ENCODE measurements at regions not wholly inside any gene's neighbourhood (a gene's known extent, or its start where the extent isn't known, plus 50 kb on each side); places are given as distances from the start of the nearest gene placed in this dataset.

DNA sequence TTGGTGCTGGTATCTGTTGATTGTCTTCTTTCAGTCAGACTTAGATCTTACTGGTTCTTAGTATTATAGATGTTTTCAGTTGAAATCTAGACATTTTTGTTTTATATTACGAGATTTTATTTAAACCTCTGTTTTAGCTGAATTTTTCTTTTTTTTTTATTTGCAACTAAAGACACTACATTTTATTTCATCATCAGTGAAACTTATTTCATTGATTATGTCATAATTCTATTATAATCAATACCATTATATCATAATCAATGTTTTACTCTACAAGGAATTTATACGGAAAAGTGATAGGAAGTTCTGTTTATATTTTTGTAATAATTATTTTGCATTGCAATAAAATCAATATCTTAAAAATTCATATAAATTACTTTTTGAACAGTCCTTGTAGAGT, 477.4 kb upstream of the MDFIC2 start:
- no peak for DNase-seq

- no peak for DNase-seq
Measured at GRCh38 chr3:70780790-70781189, 468.4 kb upstream of the MDFIC2 start.

DNA sequence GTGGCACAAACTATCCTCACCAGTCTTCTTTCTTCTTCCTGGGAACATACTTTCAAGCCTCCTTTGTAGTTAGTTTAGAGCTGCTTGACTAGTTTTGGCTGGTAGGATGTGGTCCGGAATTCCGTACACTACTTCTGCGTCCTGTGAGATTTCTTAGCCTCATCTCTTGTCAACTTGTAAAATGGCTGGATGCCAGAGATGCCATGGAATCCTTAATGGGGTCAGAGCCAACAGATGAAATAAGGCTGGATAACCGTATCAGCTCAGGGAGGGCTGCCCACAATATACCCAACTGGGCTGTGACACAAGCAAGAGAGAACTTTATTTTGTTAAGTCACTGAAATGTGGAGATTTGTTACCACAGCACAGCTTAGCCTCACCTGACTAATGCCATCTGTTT, 466.9 kb upstream of the MDFIC2 start:
- no peak for DNase-seq

GRCh38 chr3:70776081-70776480, 463.6 kb upstream of the MDFIC2 start:
- DNase-seq = no peak

DNA sequence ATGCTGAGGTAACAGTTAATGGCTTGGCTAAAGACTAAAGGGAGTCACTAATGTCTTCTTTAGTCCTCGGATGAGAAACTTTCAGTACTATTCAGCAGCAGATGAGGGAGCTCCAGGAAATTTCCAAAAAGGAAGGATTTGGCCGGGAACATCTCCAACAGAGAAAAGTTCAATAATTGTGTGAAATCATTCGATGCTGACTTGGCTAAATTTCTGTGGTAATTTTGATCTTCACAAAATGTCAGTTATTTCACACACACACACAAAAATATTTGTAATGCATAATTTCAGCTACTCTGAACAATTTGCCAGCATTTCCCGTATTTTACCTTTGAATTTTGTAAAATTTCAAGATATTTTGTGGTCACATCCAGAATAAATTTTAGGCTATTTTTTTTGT, 462.8 kb upstream of the MDFIC2 start:
- DNase-seq = no peak

DNA sequence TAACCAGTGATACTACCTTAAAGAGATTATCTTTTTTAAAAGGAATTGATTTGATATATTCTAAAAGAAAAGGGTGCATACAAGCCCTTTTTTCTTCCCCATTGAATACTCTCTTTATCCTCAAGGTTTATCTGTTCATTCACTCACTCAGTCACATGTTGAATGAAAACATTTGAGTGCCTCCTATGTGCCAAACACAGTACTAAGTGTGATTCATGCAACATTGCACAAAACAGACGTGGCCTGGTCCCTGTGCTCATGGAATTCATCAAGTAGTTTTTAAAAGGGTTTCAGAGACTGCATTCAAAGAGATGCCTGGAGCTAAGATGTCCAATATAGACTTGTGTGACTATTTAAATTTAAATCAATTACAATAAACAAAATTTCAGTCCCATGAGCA, 462.2 kb upstream of the MDFIC2 start:
- DNase-seq = no peak

DNA sequence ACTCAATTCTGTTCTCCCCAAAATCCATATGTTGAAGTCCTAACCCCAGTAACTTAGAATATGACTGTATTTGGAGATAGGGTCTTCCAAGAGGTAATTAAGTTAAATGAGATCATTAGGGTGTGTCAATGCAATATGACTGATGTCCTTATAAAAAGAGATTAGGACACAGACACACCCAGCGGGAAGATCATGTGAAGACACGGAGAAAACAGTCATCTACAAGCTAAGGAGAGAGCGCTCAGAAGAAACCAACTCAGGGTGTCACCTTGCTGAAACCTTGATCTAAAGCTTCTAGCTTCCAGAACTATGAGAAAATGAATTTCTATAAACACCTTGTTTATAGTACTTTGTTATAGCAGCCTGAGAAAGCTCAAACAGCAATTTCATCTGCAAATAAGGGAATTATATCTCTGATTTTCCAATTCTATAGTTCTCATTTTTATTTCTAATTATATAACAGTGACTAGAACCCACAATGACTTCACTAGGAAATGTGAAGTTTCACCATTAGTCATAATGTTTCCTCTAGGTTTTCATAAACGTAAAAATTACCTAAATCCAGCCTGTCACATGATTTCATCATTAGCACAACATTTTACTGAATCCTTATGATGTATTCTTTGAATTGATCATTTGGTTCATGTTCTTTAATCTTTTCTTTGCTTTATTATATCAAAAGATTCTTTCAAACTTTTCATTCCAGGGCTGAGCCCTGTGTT, 459.1 kb upstream of the MDFIC2 start:
- no peak for DNase-seq

DNA sequence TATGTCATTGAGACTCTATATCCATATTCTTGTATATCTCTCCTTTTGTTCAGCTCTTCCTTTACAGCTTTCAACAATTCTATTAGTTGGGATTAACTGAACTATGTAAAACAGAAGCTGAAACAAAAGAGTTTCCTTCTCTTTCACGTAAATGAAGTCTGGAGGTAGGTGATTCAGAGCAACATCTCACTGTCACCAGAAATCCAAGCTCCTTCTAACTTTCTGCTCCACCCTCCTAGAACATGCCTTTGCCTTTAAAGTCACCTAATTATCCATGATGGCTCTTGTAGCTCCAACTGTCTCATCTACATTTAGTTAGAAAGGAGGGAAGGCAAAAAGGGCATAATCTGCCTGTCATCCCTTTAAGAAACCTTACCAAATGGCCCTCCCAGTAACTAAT, 458.2 kb upstream of the MDFIC2 start:
- DNase-seq = no peak

DNA sequence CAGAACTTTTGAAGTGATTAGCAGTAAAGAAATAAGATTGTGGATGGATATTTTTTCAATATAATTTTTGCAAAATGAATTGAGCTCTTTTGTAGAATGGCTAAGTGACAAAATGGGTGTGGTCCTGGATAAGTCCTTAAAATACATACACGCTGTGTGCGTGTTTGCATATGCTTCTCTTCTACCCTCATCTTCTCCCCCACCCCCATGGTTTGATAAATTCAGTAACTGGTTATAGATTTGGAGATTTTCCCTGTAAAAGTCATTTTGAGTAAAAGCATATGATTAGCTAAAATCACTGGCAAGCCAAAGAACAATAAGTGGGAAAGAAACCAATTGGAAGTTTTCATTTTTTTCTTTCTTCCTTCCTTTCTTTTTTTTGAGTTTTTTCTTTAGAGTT, 453.9 kb upstream of the MDFIC2 start:
- DNase-seq = no peak

DNA sequence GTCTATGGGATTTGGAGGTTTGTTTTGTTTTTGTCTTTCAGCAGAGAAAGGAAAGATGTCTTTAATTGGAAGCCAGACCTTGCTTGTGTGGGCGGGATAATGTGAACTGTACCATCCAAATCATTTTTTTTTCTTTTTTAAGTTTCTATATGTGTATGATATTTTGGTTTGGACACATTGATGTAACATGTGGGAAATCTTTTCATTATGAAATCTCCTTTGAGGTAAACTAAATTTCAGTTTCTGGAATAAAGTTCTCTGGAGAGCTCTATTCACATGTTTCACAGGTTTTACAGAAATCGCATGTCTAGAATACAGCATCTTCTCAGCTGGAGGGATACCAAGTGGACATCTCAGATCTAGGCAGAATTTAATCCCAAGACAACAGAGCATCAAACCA, 451.5 kb upstream of the MDFIC2 start:
- DNase-seq = no peak

DNA sequence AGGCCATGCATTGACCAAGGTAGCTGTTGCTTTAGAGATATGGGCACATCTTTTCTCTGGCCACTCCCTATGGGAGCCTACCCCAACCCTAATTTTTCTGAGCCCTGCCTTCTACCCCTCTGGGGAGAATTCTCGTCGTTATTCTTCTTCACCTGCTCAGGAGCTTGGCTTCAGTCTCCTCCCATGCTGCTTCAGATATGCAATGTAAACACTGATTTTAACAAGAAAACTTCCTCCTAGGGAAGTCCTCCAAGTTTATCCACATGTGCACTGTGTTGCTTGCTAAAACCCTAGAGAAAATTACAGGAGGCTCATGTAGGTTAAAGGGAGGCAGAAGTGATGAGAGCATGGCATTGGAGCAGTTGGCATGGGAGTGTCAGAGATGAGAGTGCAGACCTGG, 445.2 kb upstream of the MDFIC2 start:
- no peak for DNase-seq

DNA sequence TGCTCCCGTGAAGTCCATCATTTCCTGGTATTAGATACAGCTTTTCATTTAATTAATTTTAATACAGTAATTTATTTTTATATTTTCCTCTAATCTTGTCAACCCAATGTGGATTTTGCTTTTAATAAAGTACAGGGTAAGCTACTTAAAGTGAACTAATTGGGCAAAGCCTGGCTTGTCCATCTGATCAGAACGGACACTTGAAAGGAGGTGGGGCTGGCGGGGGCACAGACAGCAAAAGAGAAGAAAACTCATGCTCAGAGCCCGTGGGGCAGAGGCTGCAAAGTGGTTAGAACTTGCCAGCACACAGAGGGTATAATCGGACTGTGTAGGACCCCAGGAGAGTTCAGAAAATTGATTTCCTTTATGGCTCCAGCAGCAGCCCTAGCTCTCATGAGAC, 443.1 kb upstream of the MDFIC2 start:
- DNase-seq = no peak

DNA sequence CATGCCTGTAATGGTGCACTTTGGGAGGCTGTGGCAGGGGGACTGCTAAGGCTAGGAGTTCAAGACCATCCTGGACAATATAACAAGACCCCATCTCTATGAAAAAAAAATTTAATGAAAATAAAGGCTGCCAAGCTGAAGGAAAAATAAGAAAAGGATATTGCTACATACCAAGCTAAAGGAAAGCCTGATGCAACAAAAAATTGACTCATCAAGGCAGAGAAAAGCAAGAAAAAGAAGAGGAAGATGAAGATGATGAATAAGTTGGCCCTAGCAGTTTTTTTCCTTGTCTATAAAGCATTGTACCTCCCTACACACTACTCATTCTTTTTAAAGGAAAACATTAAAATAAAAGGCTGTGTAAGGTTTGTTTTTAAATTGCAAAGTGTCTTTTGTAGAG, 441.9 kb upstream of the MDFIC2 start:
- no peak for DNase-seq

GRCh38 chr3:70753572-70753971, 441.1 kb upstream of the MDFIC2 start:
- no peak for DNase-seq

GRCh38 chr3:70752051-70752450, 439.6 kb upstream of the MDFIC2 start:
- no peak for DNase-seq

GRCh38 chr3:70749122-70749521, 436.7 kb upstream of the MDFIC2 start:
- no peak for DNase-seq

DNA sequence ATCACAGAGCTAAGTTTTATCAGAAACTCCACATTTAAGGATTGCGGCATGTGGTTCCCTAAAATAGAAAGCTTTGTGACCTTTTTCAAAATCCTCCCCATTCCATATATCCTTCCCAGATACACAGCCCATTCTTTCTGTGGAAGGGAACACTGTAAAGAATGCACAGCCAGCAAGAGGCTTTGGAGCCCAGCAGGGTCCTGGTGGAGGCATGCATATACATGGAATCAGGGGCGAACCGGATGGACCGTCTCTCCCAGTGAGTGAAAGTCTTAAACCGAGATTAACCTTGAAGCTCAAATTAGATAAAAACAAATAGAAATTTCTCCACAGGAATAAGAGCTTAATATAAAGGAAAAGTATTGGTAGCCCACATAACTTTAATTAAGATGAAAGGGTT, 436.2 kb upstream of the MDFIC2 start:
- DNase-seq = no peak

DNA sequence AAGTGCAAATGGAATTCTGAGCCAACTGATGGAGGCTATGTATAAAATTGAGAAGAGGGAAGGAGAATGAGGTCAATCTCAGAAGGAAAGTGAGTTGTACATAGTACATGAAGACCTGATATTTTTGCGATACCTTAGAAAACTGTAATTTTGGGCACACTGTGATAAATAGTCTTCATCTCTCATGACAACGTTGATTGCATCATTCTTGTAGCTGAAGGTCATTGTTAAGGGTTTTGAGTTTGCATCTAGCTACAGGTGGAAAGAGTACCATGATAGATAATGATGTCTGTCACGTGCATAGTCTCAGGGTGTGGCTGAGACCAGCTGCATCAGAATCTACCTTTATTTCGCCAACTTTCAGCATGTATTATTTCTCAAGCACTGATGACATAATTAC, 435.4 kb upstream of the MDFIC2 start:
- no peak for DNase-seq

GRCh38 chr3:70744536-70744935, 432.1 kb upstream of the MDFIC2 start:
- no peak for DNase-seq

DNA sequence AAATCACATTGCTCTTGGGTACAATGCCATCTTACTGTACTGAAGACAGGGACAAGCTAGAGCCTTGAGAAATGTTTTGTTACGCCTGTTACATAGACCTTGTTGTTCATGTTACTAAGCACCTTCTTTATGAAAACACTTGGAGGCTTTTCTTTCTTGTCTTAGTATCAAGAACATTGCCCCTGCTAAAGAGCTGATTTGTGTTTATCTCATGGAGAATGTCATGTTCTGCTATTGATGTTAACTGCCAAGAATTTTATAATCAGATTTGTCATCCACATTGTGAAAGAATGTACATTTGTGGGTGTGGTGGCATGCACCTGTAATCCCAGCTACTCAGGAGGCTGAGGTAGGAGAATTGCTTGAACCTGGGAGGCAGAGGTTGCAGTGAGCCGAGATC, 431.3 kb upstream of the MDFIC2 start:
- DNase-seq = no peak

GRCh38 chr3:70742081-70742480, 429.6 kb upstream of the MDFIC2 start:
- DNase-seq = no peak

GRCh38 chr3:70740872-70741271, 428.4 kb upstream of the MDFIC2 start:
- no peak for DNase-seq

DNA sequence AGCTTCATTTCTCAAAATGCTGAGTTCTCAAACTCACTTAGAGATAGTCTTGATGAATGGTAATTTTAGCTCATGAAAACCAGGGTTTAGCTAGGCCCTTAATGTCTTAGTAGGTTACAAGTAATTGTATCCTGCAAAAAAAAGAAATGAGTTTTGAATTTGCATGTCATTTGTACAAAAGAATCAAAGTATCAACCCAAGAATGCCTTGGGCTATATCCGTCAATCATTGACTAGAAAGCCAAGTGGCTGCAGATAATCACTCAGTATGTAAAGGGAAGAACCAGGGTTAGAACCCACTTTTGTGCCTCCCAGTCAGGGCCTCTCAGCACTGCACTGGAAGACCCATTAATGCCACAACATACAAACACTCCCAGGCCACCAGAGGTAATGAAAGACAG, 427.6 kb upstream of the MDFIC2 start:
- no peak for DNase-seq

DNA sequence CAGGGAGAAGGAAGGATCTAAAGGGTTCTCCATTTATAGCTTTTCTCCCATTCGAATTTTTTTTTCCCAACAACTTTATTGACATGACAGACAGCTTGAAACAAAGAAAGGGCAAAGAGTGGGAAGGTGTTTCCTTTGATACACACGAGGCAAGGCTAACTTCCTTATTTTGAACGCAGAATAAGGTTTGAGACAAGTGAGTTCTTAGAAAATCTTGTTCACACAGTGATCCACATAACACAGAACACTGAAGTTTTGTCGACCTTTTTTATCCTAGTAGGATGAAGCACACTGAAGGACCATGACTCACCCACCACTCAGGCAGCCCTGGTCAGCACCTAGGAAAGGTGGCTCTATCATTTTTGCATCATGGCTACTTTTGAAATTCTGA, 425.8 kb upstream of the MDFIC2 start:
- DNase-seq = no peak

DNA sequence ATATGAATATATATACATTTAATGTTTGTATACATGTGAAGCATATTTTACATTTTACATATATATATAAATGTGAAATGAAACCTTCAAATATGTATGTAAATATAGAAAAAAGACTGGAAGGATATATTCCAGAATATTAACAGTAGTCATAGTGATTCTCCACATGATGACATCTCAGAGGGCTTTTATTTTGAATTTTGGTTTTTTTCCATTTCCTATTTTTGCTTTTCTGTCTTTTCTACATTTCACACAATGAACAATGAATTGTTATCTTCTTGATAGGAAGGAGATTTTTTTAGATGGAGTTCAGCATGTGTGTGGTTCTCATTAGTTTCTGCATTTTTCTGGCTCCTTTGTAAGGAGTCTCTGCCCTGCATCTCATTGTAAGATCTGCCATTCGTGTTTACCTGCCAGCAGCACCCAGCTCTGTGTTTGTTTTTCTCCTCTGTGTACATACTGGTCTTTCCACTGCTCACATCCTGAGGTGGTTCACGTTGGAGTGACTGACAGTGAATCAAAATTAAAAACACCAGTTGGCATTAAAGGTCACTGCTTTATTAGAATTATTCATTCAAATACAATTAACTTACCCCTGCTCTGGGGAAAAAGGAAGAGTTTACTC, 425.3 kb upstream of the MDFIC2 start:
- DNase-seq = no peak

Data from femur (tissue), 1 donor.